HG02852 (cell line): ENCODE measurements at regions not wholly inside any gene's neighbourhood (a gene's known extent, or its start where the extent isn't known, plus 50 kb on each side); places are given as distances from the start of the nearest gene placed in this dataset.
"Not testable (repeated sequence)": the region's sequence is repeated elsewhere in the genome, so short reads cannot be mapped to it uniquely, and the experiment has no call there.

Experiments
- ATAC-seq: cut with Tn5 transposase; IDR thresholded peaks from one replicate; pipeline ENCODE4 v1.9.1; 2021; ENCODE audit warnings: mild to moderate bottlenecking, moderate library complexity; ENCODE audit not compliant: unreplicated experiment

DNA sequence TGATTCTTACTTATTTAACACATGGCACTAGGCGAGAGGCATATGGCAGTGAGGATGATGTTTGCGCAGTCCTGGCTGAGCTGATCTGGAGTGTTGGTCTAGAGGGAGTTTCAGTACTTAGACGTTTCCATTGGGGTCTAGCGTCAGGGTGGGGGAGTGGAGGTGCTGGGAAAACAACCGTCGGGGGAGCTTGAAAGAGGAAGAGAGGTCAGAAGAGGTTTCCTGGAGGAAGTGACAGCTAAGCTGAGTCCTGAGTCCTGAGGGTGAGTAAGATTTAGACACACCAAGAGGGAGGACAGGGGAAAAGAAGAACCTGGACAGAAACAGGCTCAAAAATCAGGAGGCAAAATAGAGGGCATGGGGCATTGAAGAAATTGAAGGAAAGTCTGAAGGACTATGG lies 81.4 kb downstream of the ALOX5AP start:
- no peak for ATAC-seq

DNA sequence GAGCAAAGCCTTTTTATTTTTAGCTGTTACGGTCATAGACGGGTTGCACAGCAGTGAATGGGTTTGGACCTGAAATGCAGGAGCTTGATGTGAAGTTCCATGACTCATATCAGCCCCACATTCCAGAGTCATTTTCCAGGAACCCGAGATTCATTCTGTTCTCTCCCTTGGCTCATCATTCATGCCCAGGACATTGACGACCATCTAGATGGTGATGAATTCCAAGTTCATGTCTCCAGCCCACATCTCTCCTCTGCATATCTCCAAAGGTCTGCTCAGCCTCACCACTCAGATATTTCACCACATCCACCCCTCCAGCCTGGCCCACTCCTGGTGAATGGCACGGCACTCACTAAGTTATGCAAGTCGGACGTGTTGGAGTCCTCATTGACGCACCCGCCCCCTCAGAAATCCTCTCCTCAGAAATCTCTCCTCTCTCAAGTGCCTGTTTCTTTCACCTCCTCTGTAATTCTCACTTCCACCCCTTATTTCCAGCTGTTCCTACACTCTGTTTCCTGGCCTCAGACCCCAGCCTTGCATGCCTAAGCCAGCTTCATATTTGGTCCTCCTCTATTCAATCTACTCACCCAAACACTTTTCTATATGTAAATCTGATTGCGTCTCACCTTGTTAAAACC lies 83.1 kb downstream of the ALOX5AP start:
- no peak for ATAC-seq

DNA sequence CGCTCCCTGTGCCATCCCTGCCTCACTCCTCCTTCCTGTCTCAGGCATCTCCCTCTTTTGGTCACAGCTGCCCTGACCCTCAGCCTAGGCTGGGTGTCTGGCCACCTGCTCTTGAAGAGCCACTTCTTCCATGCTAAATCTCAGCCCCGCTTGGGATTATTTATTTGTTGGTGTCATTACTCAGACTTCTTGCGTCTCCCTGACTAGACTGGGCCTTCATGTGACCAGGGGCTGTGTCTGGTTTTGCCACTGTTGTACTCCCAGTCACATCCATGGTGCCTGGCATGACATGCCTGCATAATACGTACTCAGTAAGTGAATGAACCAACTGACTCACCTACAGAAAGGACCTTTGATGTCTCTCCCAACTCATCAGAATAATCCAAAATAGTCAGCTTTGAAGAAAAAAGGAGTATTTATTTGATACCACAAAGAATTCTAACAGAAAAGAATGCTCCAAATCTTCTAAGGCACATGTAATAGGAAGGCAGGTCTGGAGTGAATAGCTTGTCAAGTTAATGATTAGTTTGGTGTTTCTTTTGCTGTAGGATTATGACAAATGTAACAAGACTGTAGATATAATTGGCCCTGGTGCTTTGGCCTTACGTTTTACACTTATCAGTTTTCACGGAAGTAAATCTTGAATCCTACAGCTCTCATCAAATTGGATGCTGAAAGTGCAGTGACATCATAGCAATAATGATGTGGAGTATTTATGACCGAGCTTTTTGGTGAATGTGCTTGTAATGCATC lies 84.0 kb downstream of the ALOX5AP start:
- no peak for ATAC-seq

DNA sequence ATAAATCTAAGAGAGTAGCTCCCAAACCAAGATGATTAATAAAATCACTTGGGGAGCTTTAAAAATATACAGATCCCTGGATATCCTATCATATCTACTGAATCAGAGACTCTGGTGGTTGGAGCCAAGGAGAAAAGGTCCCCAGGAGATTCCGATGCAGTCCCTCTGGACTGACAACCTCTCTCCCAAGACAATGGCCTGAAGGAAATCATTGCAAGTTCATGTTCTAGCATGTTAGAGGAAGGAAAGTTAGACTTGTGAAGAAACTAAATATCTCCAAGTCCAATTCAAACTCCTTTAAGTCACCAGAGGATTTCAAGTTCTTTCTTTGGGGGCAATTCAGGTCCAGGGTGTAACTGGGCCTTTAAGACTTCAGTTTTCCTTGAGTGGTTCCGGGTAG lies 84.7 kb upstream of the MEDAG start:
- no peak for ATAC-seq

DNA sequence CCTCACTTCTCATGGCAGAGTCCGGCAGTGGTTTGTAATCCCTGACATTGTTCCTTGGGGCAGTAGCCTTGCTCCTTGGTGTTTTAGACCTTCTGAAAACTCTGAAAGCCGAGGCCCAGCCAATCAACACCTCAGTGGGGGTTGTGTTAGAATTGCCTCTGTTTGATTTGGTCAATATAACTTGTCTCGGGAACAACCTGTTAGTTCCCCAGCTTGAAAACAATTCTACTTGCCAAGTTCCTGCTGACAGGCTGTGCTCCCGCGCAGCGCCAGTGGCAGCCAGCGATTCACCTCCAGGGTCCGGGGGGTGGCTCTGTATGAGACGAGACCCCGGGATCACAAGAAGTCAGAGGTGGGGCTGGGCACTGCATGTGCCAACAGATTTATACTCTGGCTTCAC lies 81.4 kb upstream of the MEDAG start:
- ATAC-seq: no peak

DNA sequence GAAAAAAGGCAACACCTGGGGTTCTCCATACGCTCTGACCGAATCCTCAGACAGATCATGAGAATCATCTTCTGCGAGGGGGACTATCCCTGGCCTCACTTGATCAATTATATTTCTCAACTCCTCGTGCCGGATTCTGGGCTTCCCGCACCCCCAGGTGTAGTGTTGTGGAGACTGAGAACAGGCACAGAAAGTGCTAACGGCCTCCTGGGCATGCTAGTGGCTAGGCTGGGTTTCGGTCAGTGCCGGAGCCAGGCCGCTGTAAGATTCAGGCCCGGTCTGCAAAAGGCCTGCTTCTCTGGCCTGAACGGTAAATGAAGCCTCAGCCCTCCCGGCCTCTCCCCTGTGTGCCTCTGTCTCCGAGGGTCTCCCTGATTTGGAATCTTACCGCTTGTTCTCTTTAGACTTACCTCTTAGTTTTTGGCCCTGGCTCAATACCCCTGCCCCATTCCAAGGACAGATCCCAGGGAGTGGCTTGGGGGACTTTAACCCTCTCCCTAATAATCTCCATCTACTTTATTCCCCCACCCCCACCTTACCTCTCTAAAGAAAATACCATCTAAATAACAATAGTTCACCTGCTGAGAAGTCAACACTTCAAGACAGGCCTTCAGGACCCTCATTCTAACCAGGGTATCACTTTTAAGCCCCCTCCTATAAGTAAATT lies 79.0 kb upstream of the MEDAG start:
- no peak for ATAC-seq

DNA sequence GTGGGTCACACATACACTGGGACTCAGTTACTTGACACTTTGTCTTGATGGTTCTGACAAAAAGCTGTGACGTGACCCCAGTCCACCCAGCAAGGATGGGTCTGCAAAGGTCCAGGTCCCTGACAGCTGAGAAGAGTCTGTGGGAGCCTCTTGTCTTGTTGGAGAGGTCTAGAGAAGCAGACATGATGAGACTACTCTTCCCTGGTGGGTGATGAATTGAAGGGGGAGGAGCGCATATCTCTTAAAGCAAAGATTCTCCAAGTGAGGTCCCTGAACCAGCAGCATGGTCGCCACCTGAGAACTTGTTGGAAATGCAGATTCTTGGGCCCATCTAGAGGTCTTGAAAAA lies 78.5 kb upstream of the MEDAG start:
- ATAC-seq: no peak

DNA sequence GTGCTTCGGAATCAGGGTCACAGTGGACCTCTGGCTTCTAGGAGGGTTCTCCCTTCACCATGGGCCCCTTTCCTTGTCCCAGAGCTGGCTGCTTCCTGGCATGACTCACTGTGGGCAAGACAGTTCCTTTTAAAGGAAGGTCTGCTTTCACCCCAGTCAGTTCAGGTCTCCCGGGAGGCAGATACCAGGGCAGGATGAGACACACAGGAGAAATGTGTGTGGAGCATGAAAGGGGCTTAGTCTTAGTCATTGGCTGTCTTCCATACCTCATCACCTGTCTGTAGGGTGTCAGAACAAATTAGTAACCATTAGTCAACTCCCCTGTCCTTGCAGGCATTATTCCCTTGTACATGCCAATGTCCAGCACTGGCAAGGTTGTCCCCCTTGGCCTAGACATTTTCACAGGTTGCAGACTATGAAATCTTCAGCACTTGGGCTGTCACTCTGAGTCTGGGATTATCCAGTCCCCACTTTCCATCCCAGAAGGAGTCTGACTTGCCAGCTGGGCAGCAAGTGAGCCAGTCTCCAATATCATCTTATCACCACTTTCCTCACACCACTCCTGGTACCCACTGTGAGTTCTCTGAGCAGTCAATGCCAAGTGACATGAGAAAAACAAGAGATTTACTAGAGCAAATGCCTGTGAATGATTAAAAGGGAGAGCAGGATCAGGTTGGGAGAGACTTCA lies 76.8 kb upstream of the MEDAG start:
- ATAC-seq: no peak

DNA sequence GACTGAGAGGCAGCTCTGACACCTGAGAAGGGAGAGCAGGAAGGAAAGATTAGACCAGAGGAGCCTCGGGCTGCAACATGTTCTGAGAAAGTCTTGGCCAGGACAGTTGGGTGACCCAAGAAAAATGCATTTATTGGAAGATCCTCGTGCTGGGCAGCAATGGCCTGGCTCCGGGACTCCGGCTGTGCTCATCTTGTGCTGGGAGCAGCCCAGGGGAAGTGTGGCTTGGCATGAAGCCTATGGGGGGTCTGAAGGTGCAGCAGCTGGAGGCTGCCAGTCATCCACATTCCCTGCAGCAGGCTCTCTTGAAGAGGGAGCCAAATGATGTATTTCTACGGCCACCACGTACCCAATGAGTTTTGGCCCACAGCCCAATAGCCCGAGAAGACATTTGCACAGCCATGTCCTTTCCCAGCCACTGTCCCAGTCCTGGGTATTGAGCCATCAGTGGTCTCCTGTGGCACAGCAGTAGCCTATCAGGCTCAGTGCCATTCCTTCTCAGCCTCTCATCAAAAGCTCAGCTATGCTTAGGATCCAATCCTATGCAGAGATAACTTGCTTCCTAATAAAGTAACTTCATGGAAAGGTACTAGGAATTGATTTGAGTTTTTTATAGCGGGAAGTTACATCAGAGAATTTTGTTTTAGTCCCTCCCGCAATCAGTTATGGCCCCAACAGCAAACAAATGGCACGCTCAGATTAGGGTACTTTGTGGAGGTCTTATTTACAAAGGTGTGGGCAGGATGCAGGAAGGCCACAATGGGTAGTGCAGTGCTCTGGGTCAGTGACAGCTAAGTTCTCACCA lies 76.0 kb upstream of the MEDAG start:
- no peak for ATAC-seq

DNA sequence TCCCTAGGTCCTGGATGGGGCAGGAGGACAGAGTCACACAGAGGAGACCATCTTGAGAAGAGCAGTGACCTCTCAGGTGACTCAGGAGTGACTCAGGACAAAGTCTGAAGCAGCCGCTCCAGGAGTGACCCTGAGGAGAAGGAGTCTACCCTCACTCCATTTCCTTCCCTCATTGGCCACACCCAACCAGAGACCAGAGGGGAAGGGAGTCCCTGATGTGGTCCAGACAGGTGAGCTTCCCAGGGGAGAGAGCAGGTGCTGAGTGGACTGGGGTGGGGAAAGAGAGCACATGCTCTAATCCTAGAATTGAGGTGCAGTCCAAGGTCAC lies 75.5 kb upstream of the MEDAG start:
- no peak for ATAC-seq

DNA sequence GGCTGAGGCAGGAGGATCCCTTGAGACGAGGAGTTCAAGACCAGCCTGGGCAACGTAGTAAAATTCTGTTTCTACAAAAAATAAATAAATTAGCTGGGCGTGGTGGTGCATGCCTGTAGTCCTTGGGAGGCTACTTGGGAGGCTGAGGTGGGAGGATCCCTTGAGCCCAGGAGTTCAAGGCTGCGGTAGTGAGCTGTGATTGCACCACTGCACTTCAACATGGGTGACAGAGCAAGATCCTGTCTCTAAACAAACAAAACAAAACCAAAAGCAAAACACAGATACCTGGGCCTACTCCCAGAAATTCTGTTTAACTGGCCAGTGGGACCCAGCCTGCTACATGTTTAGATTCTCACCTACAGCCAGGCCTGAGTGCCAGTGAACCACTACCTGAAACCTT lies 74.6 kb upstream of the MEDAG start:
- ATAC-seq: no peak

DNA sequence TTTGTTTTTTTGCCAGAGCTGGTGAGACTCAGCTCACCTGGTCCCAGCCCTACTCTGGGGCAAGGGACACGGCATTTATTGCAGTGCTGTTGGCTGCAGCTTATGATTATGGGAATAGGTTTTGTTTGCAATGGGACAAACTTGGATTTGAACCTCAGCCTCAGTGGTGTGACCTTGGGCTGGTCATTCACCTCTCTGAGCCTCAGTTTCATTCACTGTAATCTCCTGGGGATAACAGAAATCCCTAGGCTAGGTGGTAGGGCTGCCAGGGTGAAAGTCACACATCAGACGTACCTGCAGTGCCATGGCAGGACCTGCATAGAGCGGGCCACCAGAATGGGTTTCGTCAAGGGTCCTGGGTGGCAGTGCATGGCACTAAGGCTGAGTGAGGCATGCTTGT lies 73.7 kb upstream of the MEDAG start:
- ATAC-seq: no peak

DNA sequence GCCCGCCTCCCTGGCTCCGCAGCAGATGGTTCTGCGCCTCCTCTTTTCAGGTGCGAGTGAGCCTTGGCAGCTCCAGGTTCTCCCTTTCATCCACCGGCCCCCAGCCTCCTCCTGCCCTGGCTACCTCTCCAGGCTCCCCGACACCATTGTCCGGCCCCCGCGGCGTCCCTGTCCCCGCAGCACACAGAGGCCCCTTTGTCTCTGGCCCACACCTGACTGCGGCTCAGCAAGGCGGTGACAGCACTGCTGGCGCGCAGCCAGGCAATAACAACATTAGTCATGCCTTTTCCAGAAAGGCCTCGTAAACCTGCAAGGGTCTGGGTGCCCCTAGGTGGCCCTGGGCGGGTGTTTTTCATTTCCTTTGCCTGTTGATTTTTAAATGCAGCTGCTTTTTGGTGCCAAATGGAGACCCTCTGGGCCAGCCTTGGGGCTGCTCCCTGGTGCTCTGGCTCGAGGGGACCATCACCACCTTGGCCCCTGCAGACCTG lies 73.2 kb upstream of the MEDAG start:
- ATAC-seq: no peak

DNA sequence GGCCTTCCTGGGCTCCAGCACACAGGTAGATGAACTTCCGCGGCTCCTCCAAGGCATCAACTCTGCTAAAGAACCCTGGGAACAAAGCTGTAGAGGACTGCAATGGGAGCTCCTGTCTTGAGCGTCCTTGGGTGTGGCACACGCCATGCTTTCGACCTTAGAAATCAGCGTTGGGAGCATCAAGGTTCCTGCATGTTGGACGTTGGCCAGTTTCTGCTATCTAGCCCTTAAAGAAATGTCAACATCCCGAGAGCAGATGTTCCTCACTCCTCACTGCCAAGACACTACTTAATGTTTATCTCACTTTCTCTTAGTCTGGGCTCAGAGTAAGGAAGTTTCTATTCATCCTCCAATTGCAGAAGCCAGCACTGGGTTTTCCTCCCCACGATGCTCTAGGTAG lies 70.6 kb upstream of the MEDAG start:
- ATAC-seq: no peak

DNA sequence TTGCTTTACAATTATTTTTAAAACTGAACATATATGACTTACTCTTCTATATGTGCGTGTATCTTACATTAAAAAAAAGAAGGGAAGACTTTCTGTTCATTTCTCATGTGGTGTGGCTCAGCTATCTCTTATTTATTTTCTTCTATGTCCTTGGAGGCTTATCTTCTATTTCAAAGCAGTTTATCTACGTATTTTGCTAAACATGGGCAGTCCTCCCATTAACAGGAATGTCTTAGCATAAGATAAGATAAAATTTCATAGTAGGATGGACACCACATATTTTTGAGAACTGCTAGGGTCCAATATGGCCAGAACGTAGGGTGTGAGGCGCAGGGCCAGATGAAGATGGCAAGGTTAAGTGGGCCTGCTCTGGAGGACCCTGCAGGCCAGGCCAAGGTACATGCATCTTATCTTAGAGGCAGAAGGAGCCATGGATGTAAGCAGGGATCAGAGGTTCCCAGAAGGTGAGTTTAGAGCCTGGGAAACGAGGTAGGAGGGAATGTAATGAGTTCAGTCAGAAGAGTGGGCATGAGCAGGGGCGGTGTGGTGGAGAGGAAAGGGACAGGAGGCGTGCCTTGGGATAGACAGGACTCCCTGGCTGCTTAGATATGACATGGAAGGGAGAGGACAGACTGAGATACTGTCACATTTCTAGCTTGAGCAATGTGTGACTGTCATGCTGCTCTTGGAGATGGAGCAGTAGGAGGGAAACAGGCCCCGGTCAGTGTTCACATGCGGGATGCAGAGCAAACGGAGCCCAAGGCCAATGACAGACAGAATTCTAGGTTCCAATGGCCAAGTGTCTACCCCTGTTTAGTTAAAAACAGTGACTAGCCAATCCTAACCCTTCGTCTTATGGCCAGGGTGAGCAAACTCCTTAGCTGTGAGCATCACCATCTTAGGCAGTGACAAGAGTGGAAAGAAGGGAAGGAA lies 68.6 kb upstream of the MEDAG start:
- no peak for ATAC-seq

DNA sequence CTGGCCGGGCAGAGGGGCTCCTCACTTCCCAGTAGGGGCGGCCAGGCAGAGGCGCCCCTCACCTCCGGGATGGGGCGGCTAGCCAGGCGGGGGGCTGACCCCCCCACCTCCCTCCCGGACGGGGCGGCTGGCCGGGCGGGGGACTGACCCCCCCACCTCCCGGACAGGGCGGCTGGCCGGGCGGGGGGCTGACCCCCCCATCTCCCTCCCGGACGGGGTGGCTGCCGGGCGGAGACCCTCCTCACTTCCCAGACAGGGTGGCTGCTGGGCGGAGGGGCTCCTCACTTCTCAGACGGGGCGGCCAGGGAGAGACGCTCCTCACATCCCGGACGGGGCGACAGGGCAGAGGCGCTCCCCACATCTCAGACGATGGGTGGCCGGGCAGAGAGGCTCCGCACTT lies 66.4 kb upstream of the MEDAG start:
- ATAC-seq: not testable (repeated sequence)

DNA sequence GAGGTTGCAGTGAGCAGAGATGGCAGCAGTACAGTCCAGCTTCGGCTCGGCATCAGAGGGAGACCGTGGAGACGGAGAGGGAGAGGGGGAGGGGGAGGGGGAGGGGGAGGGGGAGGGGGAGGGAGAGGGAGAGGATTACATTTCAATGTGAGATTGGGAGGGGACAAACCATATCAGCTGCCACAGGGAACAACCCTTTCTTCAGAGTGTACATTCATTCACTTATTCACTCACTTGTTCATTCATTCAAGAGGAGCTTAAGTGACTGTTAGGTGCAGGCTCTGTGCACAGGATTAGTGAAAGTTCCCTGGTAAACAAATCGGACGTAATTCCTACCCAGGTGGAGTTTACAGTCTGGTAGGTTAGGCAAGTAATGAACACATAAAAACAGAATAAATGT lies 65.6 kb upstream of the MEDAG start:
- no peak for ATAC-seq

DNA sequence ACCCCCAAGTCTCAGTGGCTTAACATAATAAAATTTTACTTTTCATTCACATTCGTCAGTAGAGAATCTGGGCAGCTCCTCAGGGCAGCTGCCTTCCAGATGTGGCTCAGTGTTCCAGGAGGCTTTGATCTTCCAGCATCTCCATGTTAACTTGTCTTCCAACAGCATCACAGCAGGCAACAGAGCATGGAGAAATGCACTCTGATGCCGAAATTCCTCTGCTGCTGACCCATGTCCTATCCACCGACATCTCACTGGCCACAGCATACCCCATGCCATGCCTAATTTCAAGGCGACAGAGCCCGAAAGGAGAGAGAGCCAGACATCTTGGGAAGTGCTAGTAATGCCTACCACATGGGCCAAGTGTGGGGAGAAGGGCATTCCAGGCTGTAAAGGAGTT lies 64.9 kb upstream of the MEDAG start:
- ATAC-seq: no peak

DNA sequence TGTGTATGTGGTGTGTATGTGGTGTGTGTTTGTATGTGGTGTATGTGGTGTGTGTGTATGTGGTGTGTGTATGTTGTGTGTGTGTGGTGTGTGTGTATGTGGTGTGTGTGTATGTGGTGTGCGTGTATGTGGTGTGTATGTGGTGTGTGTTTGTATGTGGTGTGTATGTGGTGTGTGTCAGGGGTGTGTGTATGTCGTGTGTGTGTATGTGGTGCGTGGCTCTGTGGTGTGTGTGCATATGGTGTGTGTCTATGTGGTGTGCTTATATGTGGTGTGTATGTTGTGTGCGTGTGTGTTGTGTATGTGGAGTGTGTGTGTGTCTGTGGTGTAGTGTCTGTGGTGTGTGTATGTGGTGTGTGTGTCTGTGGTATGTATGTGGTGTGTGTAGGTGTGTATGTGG lies 62.5 kb upstream of the MEDAG start:
- ATAC-seq: no peak
